ENCODE measurements at regions not wholly inside any gene's neighbourhood (a gene's known extent, or its start where the extent isn't known, plus 50 kb on each side); places are given as distances from the start of the nearest gene placed in this dataset.

DNA sequence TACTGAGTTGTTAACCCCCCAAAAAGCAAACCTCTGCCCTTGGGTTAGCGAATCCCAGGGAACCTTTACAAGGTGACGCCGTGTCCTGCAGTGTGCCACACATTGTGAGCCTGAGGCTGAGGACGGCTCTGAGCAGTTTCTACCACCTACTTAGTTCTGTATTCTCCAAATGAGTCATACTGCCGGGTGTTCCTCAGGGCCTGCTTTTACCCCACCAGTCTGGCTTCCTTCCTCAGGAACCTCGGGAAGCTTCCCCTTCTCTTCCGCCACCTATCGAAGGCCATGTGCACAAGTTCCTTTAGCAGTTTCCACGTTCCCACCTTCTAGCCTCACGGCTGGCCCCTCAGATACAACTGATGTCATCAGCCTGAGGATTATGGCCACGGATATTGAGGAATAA lies 384.0 kb upstream of the TPM1 start:
- no peak for TF ChIP-seq POLR2A (IDR thresholded peaks at IDR 0.05)
- no peak for TF ChIP-seq POLR2AphosphoS5 (IDR thresholded peaks at IDR 0.05; ENCODE audit: insufficient read depth in 1 of 2, low read depth in 1 of 2)
- TF ChIP-seq, protein P1, sequence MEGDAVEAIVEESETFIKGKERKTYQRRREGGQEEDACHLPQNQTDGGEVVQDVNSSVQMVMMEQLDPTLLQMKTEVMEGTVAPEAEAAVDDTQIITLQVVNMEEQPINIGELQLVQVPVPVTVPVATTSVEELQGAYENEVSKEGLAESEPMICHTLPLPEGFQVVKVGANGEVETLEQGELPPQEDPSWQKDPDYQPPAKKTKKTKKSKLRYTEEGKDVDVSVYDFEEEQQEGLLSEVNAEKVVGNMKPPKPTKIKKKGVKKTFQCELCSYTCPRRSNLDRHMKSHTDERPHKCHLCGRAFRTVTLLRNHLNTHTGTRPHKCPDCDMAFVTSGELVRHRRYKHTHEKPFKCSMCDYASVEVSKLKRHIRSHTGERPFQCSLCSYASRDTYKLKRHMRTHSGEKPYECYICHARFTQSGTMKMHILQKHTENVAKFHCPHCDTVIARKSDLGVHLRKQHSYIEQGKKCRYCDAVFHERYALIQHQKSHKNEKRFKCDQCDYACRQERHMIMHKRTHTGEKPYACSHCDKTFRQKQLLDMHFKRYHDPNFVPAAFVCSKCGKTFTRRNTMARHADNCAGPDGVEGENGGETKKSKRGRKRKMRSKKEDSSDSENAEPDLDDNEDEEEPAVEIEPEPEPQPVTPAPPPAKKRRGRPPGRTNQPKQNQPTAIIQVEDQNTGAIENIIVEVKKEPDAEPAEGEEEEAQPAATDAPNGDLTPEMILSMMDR (IDR thresholded peaks at IDR 0.05), result no peak
